ENCODE measurements at regions not wholly inside any gene's neighbourhood (a gene's known extent, or its start where the extent isn't known, plus 50 kb on each side); places are given as distances from the start of the nearest gene placed in this dataset.

GRCh38 chr15:56816781-56817180 lies 83.5 kb upstream of the ZNF280D start:
- H3K36me3 ChIP-seq (ENCODE audit: insufficient read depth, low read length): no peaks in the 10 kb centered on the region
- Mint-ChIP-seq H3K4me3 (no peak overlapping the region), H3K27ac (no peak overlapping the region), H3K27me3 (peaks cover 0 to 2% of the 10 kb centered on the region in 2 donors), H3K36me3 (no peaks in the 10 kb centered on the region), H3K4me1 (no peaks in the 10 kb centered on the region), H3K9me3 (no peaks in the 10 kb centered on the region)
- H3K4me3 ChIP-seq (ENCODE audit: low read length): no peak overlapping the region
- no peaks in the 10 kb centered on the region for H3K27me3 ChIP-seq (ENCODE audit: insufficient read depth, low read length, poor library complexity, severe bottlenecking)
- no peak overlapping the region for H3K27ac ChIP-seq (ENCODE audit: low read depth, low read length)
- ChIA-PET POLR2A (no interaction called here), CTCF (no interaction called here)
- no peak for DNase-seq
- H3K9me3 ChIP-seq (ENCODE audit: low read length): no peaks in the 10 kb centered on the region
- H3K4me1 ChIP-seq (ENCODE audit: insufficient read depth, low read length): no peaks in the 10 kb centered on the region

DNA sequence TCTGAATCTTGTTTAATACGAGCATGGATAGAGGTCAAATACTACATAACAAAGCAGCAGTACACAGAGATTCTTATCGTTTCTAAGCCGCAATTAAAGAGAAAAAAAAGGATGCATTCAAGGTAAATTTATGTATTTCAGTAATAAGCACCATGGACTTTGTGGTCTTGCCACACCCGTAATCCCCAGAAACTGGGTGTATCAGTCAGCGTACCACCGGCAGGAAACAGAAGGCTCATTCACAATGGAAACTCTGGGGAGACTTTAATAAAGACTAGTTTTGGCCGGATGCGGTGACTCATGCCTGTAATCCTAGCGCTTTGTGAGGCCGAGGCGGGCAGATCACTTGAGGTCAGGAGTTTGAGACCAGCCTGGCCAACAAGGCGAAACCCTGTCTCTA lies 81.9 kb upstream of the ZNF280D start:
- peaks cover 0 to 2% of the 10 kb centered on the region in 2 donors for H3K27me3 Mint-ChIP-seq
- DNase-seq: no peak
- H3K36me3 Mint-ChIP-seq: peaks cover 0 to 6% (median 2%) of the 10 kb centered on the region in 3 donors
- H3K4me1 ChIP-seq (ENCODE audit: insufficient read depth, low read length): no peaks in the 10 kb centered on the region
- H3K9me3 Mint-ChIP-seq: peaks cover 0 to 3% (median 0%) of the 10 kb centered on the region in 5 donors
- ChIA-PET CTCF (no interaction called here), POLR2A (no interaction called here)
- H3K4me3 Mint-ChIP-seq: no peak overlapping the region
- no peak overlapping the region for H3K4me3 ChIP-seq (ENCODE audit: low read length)
- H3K9me3 ChIP-seq (ENCODE audit: low read length): no peaks in the 10 kb centered on the region
- no peaks in the 10 kb centered on the region for H3K4me1 Mint-ChIP-seq
- no peaks in the 10 kb centered on the region for H3K36me3 ChIP-seq (ENCODE audit: insufficient read depth, low read length)
- H3K27me3 ChIP-seq (ENCODE audit: insufficient read depth, low read length, poor library complexity, severe bottlenecking): no peaks in the 10 kb centered on the region
- H3K27ac Mint-ChIP-seq: peak overlapping the region in 1 of 8 donors; percentile 43
- H3K27ac ChIP-seq (ENCODE audit: low read depth, low read length): no peak overlapping the region

GRCh38 chr15:56814429-56814828 lies 81.1 kb upstream of the ZNF280D start:
- no peaks in the 10 kb centered on the region for H3K4me1 ChIP-seq (ENCODE audit: insufficient read depth, low read length)
- H3K4me3 ChIP-seq (ENCODE audit: low read length): no peak overlapping the region
- H3K4me1 Mint-ChIP-seq: no peaks in the 10 kb centered on the region
- H3K36me3 ChIP-seq (ENCODE audit: insufficient read depth, low read length): no peaks in the 10 kb centered on the region
- no peak for DNase-seq
- H3K4me3 Mint-ChIP-seq: no peak overlapping the region
- H3K27ac Mint-ChIP-seq: no peak overlapping the region
- H3K9me3 ChIP-seq (ENCODE audit: low read length): no peaks in the 10 kb centered on the region
- peaks cover 0 to 1% of the 10 kb centered on the region in 2 donors for H3K27me3 Mint-ChIP-seq
- no peaks in the 10 kb centered on the region for H3K27me3 ChIP-seq (ENCODE audit: insufficient read depth, low read length, poor library complexity, severe bottlenecking)
- ChIA-PET POLR2A (no interaction called here), CTCF (no interaction called here)
- no peak overlapping the region for H3K27ac ChIP-seq (ENCODE audit: low read depth, low read length)
- H3K36me3 Mint-ChIP-seq: peaks cover 0 to 6% (median 2%) of the 10 kb centered on the region in 3 donors
- H3K9me3 Mint-ChIP-seq: peaks cover 0 to 6% (median 0%) of the 10 kb centered on the region in 5 donors

- H3K27ac Mint-ChIP-seq: no peak overlapping the region
- H3K9me3 ChIP-seq (ENCODE audit: low read length): no peaks in the 10 kb centered on the region
- H3K4me3 ChIP-seq (ENCODE audit: low read length): no peak overlapping the region
- peaks cover 0 to 2% of the 10 kb centered on the region in 2 donors for H3K27me3 Mint-ChIP-seq
- H3K4me3 Mint-ChIP-seq: no peak overlapping the region
- no peak overlapping the region for H3K27ac ChIP-seq (ENCODE audit: low read depth, low read length)
- H3K4me1 ChIP-seq (ENCODE audit: insufficient read depth, low read length): no peaks in the 10 kb centered on the region
- CTCF ChIA-PET: no interaction called here
- H3K36me3 Mint-ChIP-seq: peaks cover under 1 to 9% (median 2%) of the 10 kb centered on the region in 3 donors
- H3K9me3 Mint-ChIP-seq: peaks cover 2 to 10% (median 2%) of the 10 kb centered on the region in 5 donors
- H3K27me3 ChIP-seq (ENCODE audit: insufficient read depth, low read length, poor library complexity, severe bottlenecking): no peaks in the 10 kb centered on the region
- H3K36me3 ChIP-seq (ENCODE audit: insufficient read depth, low read length): no peaks in the 10 kb centered on the region
- DNase-seq: no peak
- H3K4me1 Mint-ChIP-seq: no peaks in the 10 kb centered on the region
- POLR2A ChIA-PET: no interaction called here
Observed at GRCh38 chr15:56813995-56814394, 80.7 kb upstream of the ZNF280D start.

GRCh38 chr15:56812961-56813360 lies 79.7 kb upstream of the ZNF280D start:
- H3K36me3 Mint-ChIP-seq: peaks cover 1 to 19% (median 6%) of the 10 kb centered on the region in 3 donors
- Histone ChIP-seq H3K27me3 (ENCODE audit: insufficient read depth, low read length, poor library complexity, severe bottlenecking) (no peaks in the 10 kb centered on the region), H3K27ac (ENCODE audit: low read depth, low read length) (no peak overlapping the region), H3K4me3 (ENCODE audit: low read length) (no peak overlapping the region), H3K9me3 (ENCODE audit: low read length) (no peaks in the 10 kb centered on the region), H3K4me1 (ENCODE audit: insufficient read depth, low read length) (no peaks in the 10 kb centered on the region), H3K36me3 (ENCODE audit: insufficient read depth, low read length) (no peaks in the 10 kb centered on the region)
- no peak overlapping the region for H3K27ac Mint-ChIP-seq
- DNase-seq: no peak
- H3K4me3 Mint-ChIP-seq: no peak overlapping the region
- H3K27me3 Mint-ChIP-seq: peaks cover 0 to 11% of the 10 kb centered on the region in 2 donors
- peaks cover 10 to 20% (median 13%) of the 10 kb centered on the region in 5 donors for H3K9me3 Mint-ChIP-seq
- ChIA-PET POLR2A (interaction anchor here (0.6 kb wide), 2 partner anchors 97 to 1608 kb away, joined by 3 to 5 read pairs; no protein-coding TSS in a partner anchor), CTCF (no interaction called here)
- H3K4me1 Mint-ChIP-seq: no peaks in the 10 kb centered on the region

DNA sequence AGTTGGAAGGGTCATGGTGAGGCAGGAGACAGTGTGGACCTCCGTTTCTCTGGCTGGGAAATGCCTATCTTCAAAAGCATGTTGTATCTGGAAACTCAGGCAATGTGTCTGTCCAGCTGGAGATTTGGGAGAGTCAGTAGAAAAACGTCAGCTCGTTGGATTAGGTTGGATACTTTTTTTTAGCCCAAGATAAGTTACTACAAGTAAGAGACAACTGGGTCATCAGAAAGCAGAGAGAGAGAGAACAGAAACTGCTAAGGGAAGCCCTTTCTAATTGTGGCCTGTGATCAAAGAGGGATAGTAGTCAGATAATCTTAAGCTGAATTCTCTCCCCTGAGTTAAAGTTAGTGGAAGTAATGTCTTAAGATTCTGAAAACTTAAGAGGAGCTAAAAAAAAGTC lies 78.9 kb upstream of the ZNF280D start:
- Mint-ChIP-seq H3K4me3 (no peak overlapping the region), H3K27ac (no peak overlapping the region), H3K27me3 (peaks cover 0 to 11% of the 10 kb centered on the region in 2 donors), H3K36me3 (peaks cover 4 to 24% (median 9%) of the 10 kb centered on the region in 3 donors), H3K4me1 (no peaks in the 10 kb centered on the region), H3K9me3 (peaks cover 13 to 26% (median 18%) of the 10 kb centered on the region in 5 donors)
- Histone ChIP-seq H3K4me3 (ENCODE audit: low read length) (no peak overlapping the region), H3K27ac (ENCODE audit: low read depth, low read length) (no peak overlapping the region), H3K4me1 (ENCODE audit: insufficient read depth, low read length) (no peaks in the 10 kb centered on the region), H3K9me3 (ENCODE audit: low read length) (no peaks in the 10 kb centered on the region), H3K36me3 (ENCODE audit: insufficient read depth, low read length) (no peaks in the 10 kb centered on the region), H3K27me3 (ENCODE audit: insufficient read depth, low read length, poor library complexity, severe bottlenecking) (no peaks in the 10 kb centered on the region)
- ChIA-PET CTCF (interaction anchor here (0.8 kb wide), 1 partner anchor 80 kb away, joined by 3 read pairs; no protein-coding TSS in a partner anchor), POLR2A (no interaction called here)
- DNase-seq: no peak

GRCh38 chr15:56811586-56811985 lies 78.3 kb upstream of the ZNF280D start:
- no peak overlapping the region for H3K4me3 ChIP-seq (ENCODE audit: low read length)
- no peaks in the 10 kb centered on the region for H3K36me3 ChIP-seq (ENCODE audit: insufficient read depth, low read length)
- H3K4me1 Mint-ChIP-seq: no peaks in the 10 kb centered on the region
- ChIA-PET CTCF (no interaction called here), POLR2A (no interaction called here)
- peaks cover 4 to 24% (median 13%) of the 10 kb centered on the region in 3 donors for H3K36me3 Mint-ChIP-seq
- no peaks in the 10 kb centered on the region for H3K27me3 ChIP-seq (ENCODE audit: insufficient read depth, low read length, poor library complexity, severe bottlenecking)
- H3K4me1 ChIP-seq (ENCODE audit: insufficient read depth, low read length): no peaks in the 10 kb centered on the region
- DNase-seq: no peak
- no peak overlapping the region for H3K27ac ChIP-seq (ENCODE audit: low read depth, low read length)
- H3K27ac Mint-ChIP-seq: no peak overlapping the region
- H3K9me3 ChIP-seq (ENCODE audit: low read length): no peaks in the 10 kb centered on the region
- H3K4me3 Mint-ChIP-seq: no peak overlapping the region
- peaks cover 13 to 26% (median 19%) of the 10 kb centered on the region in 5 donors for H3K9me3 Mint-ChIP-seq
- H3K27me3 Mint-ChIP-seq: peaks cover 1 to 15% of the 10 kb centered on the region in 2 donors

- no peaks in the 10 kb centered on the region for H3K27me3 ChIP-seq (ENCODE audit: insufficient read depth, low read length, poor library complexity, severe bottlenecking)
- no peaks in the 10 kb centered on the region for H3K4me1 ChIP-seq (ENCODE audit: insufficient read depth, low read length)
- ChIA-PET POLR2A (no interaction called here), CTCF (no interaction called here)
- no peak for DNase-seq
- no peak overlapping the region for H3K27ac ChIP-seq (ENCODE audit: low read depth, low read length)
- peaks cover 5 to 12% (median 10%) of the 10 kb centered on the region in 3 donors for H3K4me1 Mint-ChIP-seq
- no peak overlapping the region for H3K4me3 Mint-ChIP-seq
- H3K36me3 ChIP-seq (ENCODE audit: insufficient read depth, low read length): no peaks in the 10 kb centered on the region
- peaks cover 13 to 26% (median 19%) of the 10 kb centered on the region in 5 donors for H3K9me3 Mint-ChIP-seq
- H3K9me3 ChIP-seq (ENCODE audit: low read length): no peaks in the 10 kb centered on the region
- no peak overlapping the region for H3K27ac Mint-ChIP-seq
- H3K27me3 Mint-ChIP-seq: peaks cover 1 to 21% of the 10 kb centered on the region in 2 donors
- no peak overlapping the region for H3K4me3 ChIP-seq (ENCODE audit: low read length)
- H3K36me3 Mint-ChIP-seq: peaks cover 4 to 24% (median 13%) of the 10 kb centered on the region in 3 donors
Observed at GRCh38 chr15:56808160-56808559, 74.9 kb upstream of the ZNF280D start.

Measured in CD8-positive, alpha-beta memory T cell (primary cell).